AG08396 (cell line): ENCODE measurements at regions not wholly inside any gene's neighbourhood (a gene's known extent, or its start where the extent isn't known, plus 50 kb on each side); places are given as distances from the start of the nearest gene placed in this dataset.

Source experiments
- DNase-seq: peaks from one replicate; pipeline ENCODE4 v3.0.0; 2012; ENCODE audit warnings: low spot score, mixed read lengths

DNA sequence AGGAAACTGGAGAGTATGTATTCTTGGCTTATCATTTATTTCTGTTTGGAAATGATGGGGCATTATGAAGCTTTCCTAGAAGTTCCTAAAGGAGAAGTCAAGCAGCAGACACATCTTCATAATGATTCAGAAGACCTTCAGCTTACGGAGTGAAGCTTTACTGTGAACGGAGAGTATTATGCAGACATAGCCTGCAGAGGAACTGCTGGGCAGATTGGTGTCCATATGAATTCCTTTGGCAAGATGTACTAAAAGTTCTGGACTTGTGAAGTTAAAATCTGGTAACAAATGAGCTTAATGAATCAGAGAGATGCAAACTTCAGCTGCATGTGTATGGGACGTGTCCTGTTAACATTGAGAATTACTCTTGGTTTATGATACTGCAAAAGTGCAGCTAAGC lies 60.1 kb downstream of the NABP1 start:
- DNase-seq = no peak

DNA sequence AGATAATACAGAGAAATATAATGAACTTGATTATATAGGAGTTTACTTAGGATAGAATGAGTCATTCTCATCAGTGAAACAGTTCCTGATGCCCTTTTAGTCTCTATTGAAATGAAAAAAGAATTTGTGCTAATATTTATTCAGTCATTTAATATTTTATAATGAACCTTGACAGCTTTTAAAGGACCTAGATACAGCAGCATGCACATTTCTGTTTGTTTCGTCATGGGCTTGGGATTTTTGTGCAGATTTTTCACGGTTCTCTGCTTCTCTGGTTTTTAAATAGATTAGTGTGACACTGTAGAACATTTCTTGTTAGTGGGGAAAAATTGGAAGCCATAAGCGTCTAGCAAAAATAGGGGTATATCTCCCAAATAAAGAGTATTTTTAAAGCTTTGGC lies 60.7 kb downstream of the NABP1 start:
- no peak for DNase-seq

DNA sequence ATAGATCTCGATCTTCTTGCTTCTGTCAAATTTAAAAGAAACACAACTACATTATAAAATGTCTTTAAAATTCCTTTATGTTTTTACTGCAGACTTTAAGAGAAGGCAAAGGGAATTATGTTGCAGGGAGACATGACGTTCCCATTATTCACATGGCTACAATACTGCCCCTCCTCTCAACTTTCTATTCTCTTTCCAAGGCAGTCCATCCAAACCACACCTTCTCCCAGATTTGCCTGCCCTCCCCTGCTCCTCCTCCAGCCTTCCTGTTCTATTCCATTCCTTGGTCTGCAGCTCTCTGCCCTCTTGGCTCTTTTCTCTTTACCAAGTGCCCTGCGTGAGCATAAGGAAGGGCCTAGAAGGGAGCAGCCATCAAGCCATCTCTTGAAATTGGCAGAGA lies 61.3 kb downstream of the NABP1 start:
- no peak for DNase-seq

DNA sequence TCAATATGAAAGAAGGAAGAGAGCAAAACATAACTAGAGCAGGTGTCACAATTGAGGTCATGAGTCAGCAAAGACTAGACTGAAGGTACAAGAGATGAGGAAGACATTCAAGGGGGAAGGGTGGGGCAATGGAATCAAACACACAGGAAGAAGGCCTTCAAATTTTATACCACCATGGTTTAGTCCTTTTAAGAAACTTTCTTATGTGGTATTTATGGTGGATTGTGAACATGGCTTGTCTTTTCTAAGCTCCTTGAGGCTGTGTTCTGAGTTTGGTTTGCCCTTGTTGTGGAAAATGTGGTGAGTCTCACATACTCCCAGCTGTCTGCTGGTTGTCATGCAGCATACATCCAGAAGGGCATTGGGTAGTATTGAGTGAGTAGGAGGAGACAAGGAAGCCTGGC lies 62.1 kb downstream of the NABP1 start:
- DNase-seq = no peak

DNA sequence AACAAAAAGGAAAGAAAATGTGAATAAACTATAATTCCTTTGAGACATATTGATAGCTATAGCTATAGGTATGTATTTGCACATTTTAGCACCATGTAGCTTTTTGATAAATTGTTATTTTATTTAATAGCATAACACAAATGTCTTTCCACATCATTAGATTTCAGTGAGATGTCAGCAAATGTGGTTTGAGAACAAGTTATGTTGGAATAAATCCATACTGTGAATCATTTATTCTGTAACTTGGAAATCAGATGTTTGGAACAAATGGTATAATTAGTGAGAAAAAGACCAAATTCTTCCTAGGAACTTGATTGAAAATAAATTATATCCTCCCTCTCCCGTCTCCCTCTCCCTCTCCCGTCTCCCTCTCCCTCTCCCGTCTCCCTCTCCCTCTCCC lies 62.8 kb downstream of the NABP1 start:
- no peak for DNase-seq

DNA sequence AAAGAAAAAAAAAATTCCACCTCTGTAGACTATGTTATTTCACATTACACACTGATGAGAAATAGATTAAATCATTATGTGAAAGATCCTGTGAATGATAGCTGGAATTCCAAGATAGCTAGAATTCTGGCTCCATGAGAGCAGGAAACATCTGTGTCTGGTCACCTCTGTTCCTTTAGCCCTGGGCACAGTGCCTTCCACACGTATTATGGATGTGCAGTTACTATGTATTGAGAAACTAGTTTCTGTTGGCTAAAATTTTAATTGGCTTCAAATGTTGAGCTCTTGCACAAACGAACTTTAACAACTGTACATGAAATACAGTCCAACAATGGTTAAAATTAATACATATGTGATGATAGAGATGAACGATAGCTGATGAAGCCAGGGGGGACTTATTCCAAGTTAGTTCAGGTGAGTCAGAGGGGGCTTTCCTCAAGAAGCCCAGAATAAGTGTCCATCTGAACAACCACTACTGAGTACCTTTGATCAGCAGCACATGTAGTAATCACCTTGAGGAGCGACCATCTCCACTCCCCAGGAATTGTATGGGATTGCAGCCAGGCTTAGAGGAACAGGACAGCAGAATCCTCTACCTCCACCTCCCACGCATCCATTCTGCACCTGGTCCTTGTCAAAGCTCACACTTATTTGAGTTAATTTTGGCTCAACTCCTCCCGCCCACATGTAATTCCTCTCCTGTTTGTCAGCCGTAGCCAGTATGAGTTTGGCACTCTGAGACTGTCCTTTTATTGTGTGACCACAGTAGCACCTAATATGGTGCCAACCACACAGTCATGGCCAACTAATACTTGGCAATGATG lies 68.6 kb downstream of the NABP1 start:
- no peak for DNase-seq

DNA sequence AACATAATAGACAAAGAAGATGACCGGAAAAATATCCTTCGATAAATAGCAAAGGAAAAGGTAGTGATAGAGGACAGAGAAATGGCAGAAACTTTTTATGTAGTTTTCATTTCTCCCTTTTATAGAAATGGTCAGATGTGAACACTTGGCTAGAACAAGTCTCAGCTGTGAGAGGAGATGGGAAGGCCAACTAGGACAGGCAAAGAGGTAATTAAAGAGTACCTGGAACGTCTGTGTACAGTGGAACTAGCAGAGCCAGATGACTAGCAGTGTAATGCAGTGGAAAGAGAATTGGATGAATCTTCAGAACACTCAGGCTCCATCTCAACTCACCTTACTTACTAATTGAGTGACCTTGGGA lies 69.2 kb downstream of the NABP1 start:
- DNase-seq = no peak

DNA sequence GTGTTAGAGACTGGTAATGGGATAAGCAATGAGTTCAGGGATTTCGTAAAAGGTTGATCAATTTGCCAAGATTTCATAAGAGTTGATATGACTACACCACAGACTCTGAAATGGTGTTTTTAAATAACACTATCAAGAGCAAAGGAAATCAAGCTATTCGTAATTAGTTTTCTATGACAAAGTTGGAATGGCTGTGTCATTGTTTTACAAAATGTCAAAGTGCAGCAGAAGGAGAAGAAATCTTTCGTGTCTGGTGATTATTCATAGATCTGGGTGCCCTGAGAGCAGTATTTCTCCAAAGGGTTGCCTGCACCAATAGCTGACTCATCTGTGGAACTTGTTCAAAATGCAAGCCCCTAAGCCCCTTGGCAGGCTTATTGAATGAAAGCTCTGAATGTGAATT lies 70.1 kb downstream of the NABP1 start:
- DNase-seq = peak; percentile 33

DNA sequence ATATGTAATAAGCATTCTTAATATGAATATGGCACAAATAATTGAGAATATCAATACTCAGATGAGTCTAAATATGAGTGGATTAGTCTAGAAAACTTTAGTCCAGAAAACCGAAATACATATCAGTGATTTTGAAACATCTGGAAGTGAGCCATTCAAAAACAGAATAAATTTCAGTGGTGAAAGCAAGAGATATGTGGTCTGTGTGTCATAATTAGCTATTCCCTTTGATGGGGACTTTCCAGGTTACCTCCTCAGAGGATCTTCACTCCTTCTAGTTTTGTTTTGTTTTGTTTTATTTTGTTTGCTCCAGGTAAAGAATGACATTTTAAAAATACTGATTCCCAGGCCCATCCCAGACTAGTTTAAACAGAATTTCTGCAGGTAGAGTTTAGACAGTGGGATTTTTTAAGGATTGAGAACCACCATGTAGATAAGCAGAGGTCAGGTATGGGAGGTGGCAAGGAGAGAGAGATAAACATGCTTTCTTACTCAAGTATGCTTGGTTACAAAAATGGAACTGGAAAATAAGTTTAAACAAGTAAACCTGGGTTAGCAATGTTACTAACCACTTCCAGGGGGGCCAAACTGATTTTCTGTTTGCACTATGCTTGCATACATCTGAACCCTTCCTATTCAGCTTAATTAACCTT lies 70.7 kb downstream of the NABP1 start:
- no peak for DNase-seq

DNA sequence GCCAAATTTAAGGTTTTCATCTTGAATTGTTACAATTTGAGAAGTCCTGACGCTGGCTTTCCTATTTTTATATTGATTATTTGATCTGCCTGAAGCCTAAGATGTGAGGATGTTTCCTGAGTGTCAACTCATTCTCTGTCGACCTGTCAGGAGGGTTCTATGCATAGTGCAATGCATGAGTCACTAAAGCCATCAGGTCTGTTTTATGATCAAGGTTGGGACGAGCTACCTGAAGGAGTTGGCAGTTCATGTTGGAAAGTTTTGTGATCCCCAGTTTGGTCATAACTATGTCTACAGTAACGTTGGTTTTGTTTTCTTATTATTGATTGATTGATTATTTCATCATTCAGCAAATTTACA lies 71.2 kb downstream of the NABP1 start:
- no peak for DNase-seq

DNA sequence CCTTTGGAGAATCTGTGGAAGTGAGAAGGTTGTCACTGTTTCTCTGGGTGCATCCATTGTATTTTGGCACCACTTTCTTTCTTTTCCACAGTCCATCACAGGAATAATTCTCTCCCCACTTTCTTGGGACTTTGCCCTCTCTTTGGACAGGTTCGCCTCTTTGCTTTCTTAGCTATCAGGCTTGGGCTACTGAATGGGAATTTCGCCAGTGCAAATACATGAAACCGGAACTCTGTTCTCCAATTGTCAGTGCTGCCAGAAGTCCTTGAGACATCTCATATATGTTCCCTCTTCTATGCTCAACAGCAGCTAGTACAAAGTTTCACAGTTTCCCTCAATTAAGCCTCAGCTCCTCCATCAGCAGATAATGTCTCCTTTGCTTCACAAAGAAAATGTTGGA lies 76.2 kb downstream of the NABP1 start:
- DNase-seq = no peak

DNA sequence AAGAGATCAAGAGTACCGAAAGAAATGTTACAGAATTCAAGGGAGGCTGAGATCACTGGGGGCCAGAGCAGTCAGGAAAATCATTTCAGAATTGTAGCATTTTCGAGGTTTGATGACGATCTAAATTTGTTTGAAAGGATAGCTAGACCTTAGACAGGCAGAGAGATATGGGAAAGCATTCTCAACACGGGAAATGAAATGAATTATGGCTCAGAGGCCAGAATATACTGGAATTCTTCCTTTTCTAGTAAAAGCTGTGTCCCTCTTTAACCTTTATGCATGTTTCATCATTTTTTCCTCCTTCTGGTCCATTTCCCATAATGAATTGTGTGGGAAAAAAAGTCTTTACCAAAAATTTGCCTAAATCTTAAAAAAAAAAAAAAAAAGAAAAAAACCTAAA lies 78.8 kb downstream of the NABP1 start:
- DNase-seq = no peak

DNA sequence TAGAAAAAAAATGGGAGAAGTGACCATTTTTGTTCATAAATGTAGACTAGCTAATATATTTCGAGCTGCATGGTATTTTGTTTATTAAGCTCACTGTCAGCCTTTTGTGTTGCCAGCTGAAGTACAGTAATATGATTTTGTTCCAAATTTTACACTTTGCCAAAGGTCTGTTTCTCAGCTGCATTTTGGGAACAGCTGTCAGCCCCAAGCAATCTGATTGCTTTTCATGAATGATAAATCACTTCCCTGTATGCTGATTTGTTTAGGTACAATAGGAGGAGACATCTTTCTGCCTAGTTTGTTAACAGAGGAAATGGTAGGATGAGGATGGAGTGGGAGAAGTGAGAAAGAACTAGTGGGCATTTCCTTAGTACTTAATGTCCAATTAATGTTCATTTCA lies 79.3 kb downstream of the NABP1 start:
- no peak for DNase-seq

DNA sequence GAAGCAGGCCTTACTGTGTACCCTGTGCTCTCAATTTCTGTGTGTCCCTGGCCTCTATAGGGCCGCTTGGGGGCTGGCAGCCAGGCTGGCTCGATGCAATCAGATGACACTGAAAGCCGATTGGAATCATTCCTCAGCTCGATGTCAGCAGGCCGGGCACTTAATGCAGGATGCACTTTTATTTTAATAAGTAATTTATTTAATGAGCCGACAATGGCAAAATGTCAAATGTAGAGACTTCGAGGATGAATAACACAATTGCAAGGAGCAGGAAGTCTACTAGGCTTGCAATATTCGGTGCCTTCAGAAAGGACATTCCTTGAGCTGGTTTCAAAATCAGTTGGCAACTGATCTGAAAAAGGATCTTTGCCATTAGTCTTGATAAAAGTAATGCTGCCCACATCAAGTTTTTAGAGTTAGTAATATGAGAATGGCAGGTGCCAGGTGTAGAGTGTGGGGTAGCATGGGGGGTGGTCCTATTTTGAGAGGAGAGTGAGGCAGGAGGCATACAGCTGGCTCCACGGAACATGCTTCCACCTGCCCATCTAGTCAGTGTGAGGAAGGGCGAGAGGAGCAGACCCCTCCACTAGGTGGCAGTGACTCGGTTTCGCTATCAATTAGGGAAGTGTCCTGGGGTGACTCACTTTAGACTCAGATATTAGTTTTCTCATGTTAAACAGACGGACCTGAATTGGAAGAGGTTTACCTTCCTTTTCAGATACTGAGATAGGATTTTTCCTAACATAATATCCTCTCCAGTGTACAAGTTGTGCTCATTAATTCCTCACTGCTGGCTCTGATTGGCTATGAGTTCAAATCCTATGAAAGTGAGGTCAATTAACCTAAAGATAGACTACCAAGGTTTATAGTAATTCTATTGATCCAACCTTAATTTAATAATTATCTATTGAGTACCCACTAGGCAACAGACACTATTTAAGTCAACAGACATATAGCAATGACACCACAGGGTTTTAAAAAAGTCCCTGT lies 80.9 kb downstream of the NABP1 start:
- DNase-seq = peak; percentile 69

DNA sequence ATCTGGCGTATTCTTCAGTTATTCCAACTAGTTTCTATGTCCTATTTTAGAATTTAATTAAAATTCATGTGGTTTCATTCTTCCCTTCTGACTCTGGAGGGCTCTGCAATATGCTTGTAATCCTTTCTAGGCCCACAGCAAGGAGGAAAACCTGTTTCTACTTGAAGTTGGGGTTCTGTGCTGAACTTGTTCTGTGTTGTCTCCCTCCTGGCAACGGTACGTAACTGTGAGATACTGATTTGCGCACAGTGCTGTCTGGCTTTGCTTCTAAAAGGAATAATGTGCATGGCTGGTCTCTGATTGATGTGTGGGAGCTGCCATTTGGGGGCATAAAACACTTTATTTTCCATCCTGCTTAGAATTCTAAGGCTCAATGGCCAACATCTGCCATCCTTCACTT lies 81.7 kb downstream of the NABP1 start:
- DNase-seq = no peak

DNA sequence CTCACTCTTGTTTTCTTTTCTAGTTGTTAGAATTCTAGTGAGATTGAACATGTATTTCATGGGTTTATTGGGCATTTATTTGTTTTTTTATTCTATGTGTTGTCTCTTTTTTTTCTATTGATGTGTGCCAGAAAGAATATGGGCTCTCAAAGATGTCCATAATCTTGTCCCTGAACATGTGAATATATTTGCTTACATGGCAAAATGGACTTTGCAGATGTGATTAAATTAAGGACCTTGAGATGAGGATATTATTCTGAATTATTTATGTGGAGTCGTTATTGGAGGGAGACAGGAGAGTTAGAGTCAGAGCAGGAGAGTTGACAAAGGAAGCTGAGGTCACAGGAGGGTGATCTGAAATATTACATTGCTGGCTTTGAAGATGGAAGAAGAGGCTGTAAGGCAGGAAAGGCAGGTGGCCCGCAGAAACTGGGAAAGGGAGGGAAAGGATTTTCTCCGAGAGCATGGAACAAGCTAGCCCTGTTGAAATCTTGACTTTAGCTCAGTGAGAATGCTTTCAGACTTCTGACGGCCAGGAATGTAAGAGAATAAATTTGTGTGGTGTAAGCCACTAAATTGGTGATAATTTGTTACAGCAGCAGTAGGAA lies 82.8 kb downstream of the NABP1 start:
- no peak for DNase-seq

DNA sequence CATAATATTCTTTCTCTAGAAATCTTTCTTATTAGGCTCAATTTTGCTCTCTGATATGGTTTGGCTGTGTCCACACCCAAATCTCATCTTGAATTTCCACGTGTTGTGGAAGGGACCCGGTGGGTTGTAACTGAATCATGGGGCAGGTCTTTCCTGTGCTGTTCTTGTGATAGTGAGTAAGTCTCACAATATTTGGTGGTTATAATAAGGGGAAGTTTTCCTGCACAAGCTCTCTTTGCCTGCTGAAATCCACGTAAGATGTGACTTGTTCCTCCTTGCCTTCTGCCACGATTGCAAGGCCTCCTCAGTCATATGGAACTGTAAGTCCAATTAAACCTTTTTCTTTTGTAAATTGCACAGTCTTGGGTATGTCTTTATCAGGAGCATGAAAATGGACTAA lies 73.8 kb downstream of the CAVIN2 start:
- no peak for DNase-seq

DNA sequence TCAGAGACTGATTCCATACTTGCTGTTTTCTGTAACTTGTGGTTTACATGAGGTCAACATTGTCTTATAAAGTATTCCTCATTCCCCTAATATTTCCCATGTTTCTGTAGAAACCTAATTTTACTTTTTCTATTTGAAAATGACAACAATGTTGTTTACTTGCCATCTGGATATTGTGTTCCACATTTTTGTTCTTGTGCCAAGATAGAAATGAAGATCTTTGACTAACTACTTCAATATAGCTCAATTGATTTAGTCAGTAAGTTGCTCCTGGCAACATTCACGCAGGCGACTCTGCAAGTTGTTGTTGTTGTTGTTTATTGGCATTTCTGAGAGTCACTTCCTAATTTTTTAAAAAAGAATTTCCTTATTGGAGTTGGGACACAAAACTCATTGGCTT lies 69.5 kb downstream of the CAVIN2 start:
- DNase-seq = no peak

DNA sequence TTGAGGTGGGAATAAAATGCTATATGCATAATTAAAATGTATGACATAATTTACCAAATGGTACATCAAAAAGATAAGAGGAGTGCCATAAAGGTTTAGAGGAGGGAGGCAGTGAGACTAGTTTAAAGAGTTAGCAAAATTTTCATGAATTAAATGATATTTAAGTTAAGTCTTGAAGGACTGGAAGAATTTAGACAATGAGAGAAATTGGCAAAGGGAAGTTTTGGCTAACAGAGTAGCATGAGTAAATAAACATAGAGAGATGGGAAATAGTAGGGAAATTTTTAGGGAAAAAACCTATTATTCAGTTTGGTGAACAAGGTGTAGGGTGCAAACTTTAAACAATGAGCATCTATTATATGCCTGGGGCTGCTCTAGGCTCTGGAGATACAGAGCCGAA lies 68.8 kb downstream of the CAVIN2 start:
- DNase-seq = no peak

DNA sequence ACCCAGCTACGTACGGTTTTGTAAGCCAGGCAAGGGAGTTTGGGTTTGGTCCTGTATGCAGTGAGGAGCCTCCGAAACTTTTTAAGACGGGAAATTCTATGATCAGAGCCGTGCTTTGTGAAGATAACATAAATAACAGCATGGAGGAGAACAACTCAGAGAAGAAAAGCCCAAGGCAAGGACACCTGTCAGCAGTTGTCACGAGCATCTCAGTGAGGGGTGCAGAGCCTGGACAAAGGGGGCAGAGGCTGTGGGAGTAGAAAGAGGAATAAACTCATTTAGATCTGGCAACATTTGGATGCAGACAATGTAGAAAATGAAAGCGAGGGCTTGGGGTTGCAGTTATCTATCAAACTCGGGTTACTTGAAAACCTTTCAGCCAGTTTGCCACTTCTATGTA lies 64.5 kb downstream of the CAVIN2 start:
- DNase-seq = no peak

DNA sequence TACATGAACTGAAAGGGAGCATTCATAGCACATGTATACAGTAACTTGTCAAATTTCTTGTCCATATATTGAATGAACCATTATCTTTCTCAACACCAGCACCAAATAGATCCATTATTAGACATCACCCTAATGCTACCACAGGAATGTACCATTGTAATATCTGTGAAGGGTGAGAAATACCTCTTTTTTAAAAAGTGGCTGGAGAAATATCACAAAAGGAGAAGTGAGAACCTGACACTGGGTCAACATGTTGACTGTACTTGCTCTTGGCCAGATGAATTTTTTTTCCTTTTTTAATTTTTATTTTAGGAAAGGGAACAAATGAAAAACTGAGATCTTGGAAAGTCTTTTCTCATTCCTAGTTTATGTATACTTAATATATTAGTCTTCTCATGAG lies 63.5 kb downstream of the CAVIN2 start:
- no peak for DNase-seq
